WTC11 (cell line): ENCODE measurements at regions not wholly inside any gene's neighbourhood (a gene's known extent, or its start where the extent isn't known, plus 50 kb on each side); places are given as distances from the start of the nearest gene placed in this dataset.

Experiments used
- ATAC-seq: fragments of 200-7000 bp; cut with Tn5 transposase; 2 replicates; pipeline ENCODE4 v1.10.0; 2021; ENCODE audit warnings: mild to moderate bottlenecking, moderate library complexity
- CTCF ChIA-PET: fragments of 300-600 bp; sonication (Branson Sonifier 250); formaldehyde crosslinking; loops from one replicate; lab custom pipeline; 2021; ENCODE audit warnings: antibody characterized with exemption; lab: Charles Lee
- POLR2A ChIA-PET: fragments of 350-600 bp; sonication (Branson Sonifier 250); formaldehyde crosslinking; loops from one replicate; lab custom pipeline; 2021; ENCODE audit warnings: antibody characterized with exemption; lab: Charles Lee
- DNase-seq: peaks from one replicate; pipeline ENCODE4 v3.0.0; 2021; ENCODE audit warnings: low spot score
- H3K27ac Mint-ChIP-seq: 2 replicates; pipeline ENCODE4 v1.8.0; 2021; ENCODE audit warnings: mixed read lengths
- H3K27me3 Mint-ChIP-seq: 2 replicates; pipeline ENCODE4 v1.8.0; 2021; ENCODE audit warnings: low read depth, mild to moderate bottlenecking, moderate library complexity, mixed read lengths
- H3K36me3 Mint-ChIP-seq: 2 replicates; pipeline ENCODE4 v1.8.0; 2021; ENCODE audit warnings: mixed read lengths
- H3K4me1 Mint-ChIP-seq: 2 replicates; pipeline ENCODE4 v1.8.0; 2022; ENCODE audit warnings: mixed read lengths
- H3K4me3 Mint-ChIP-seq: 2 replicates; pipeline ENCODE4 v1.8.0; 2021; ENCODE audit warnings: mild to moderate bottlenecking, moderate library complexity, mixed read lengths
- H3K9me3 Mint-ChIP-seq: 2 replicates; pipeline ENCODE4 v1.8.0; 2021; ENCODE audit warnings: mixed read lengths
- CBFB ChIP-seq: sonication (generic); formaldehyde crosslinking; IDR thresholded peaks from 2 replicates; pipeline ENCODE4 v1.8.1; 2022; ENCODE audit warnings: mild to moderate bottlenecking, low read depth, missing genetic modification reagents
- ESRRA ChIP-seq: sonication (generic); formaldehyde crosslinking; IDR thresholded peaks from 2 replicates; pipeline ENCODE4 v1.8.1; 2022; ENCODE audit warnings: mild to moderate bottlenecking, missing genetic modification reagents, borderline replicate concordance
- ETV6 ChIP-seq: sonication (generic); formaldehyde crosslinking; IDR thresholded peaks from 2 replicates; pipeline ENCODE4 v1.8.1; 2022; ENCODE audit warnings: mild to moderate bottlenecking, missing genetic modification reagents
- FOXK1 ChIP-seq: sonication (generic); formaldehyde crosslinking; IDR thresholded peaks from 2 replicates; pipeline ENCODE4 v1.8.0; 2022; ENCODE audit warnings: mild to moderate bottlenecking, moderate library complexity, missing genetic modification reagents
- GRHL2 ChIP-seq: fragments of 250-450 bp; sonication (Bioruptor Pico); IDR thresholded peaks from 2 replicates; pipeline ENCODE4 v1.8.0; 2022; ENCODE audit warnings: mild to moderate bottlenecking, moderate library complexity; ENCODE audit not compliant: insufficient replicate concordance, severe bottlenecking
- IRF2 ChIP-seq: sonication (generic); formaldehyde crosslinking; IDR thresholded peaks from 2 replicates; pipeline ENCODE4 v1.8.0; 2022; ENCODE audit warnings: low read depth, missing genetic modification reagents, borderline replicate concordance
- JUN ChIP-seq: sonication (generic); formaldehyde crosslinking; IDR thresholded peaks from 2 replicates; pipeline ENCODE4 v1.8.0; 2023; ENCODE audit warnings: mild to moderate bottlenecking, missing genetic modification reagents
- MYBL2 ChIP-seq: sonication (generic); formaldehyde crosslinking; IDR thresholded peaks from 2 replicates; pipeline ENCODE4 v1.8.1; 2023; ENCODE audit warnings: mild to moderate bottlenecking, moderate library complexity, missing genetic modification reagents
- NFATC4 ChIP-seq: fragments of 250-450 bp; sonication (Bioruptor Pico); IDR thresholded peaks from 2 replicates; pipeline ENCODE4 v1.9.0; 2021; ENCODE audit warnings: mild to moderate bottlenecking
- NFYB ChIP-seq: sonication (generic); formaldehyde crosslinking; conservative IDR thresholded peaks from 2 replicates; pipeline ENCODE4 v1.8.0; 2022; ENCODE audit warnings: low read depth, missing genetic modification reagents
- OVOL2 ChIP-seq: fragments of 250-450 bp; sonication (Bioruptor Pico); IDR thresholded peaks from 2 replicates; pipeline ENCODE4 v1.9.0; 2021; ENCODE audit warnings: mild to moderate bottlenecking, borderline replicate concordance
- TEAD4 ChIP-seq: sonication (generic); formaldehyde crosslinking; IDR thresholded peaks from 2 replicates; pipeline ENCODE4 v1.8.0; 2022; ENCODE audit warnings: mild to moderate bottlenecking, missing genetic modification reagents
- TP53 ChIP-seq: sonication (generic); formaldehyde crosslinking; IDR thresholded peaks from 2 replicates; pipeline ENCODE4 v1.8.1; 2023; ENCODE audit warnings: mild to moderate bottlenecking, missing genetic modification reagents
- ZBTB21 ChIP-seq: sonication (generic); formaldehyde crosslinking; IDR thresholded peaks from 2 replicates; pipeline ENCODE4 v1.8.1; 2023; ENCODE audit warnings: mild to moderate bottlenecking, missing genetic modification reagents, borderline replicate concordance
- ZNF121 ChIP-seq: sonication (generic); formaldehyde crosslinking; IDR thresholded peaks from 2 replicates; pipeline ENCODE4 v1.8.0; 2023; ENCODE audit warnings: missing genetic modification reagents
- ZNF317 ChIP-seq: sonication (generic); formaldehyde crosslinking; IDR thresholded peaks from 2 replicates; pipeline ENCODE4 v1.8.1; 2023; ENCODE audit warnings: low read depth, mild to moderate bottlenecking, moderate library complexity, missing genetic modification reagents, borderline replicate concordance
- ZNF423 ChIP-seq: fragments of 250-450 bp; sonication (Bioruptor Pico); IDR thresholded peaks from 2 replicates; pipeline ENCODE4 v2.1.2; 2022; ENCODE audit warnings: mild to moderate bottlenecking, moderate library complexity
- ZNF671 ChIP-seq: fragments of 250-450 bp; sonication (Bioruptor Pico); IDR thresholded peaks from 2 replicates; pipeline ENCODE4 v1.8.0; 2021; ENCODE audit warnings: mild to moderate bottlenecking
- TF ChIP-seq, protein P1 (sequence below): sonication (generic); formaldehyde crosslinking; IDR thresholded peaks from 2 replicates; pipeline ENCODE4 v1.8.1; 2022; ENCODE audit warnings: low read depth, mild to moderate bottlenecking, moderate library complexity, missing genetic modification reagents, borderline replicate concordance
- TF ChIP-seq, protein P2 (sequence below): sonication (generic); formaldehyde crosslinking; IDR thresholded peaks from 2 replicates; pipeline ENCODE4 v1.8.0; 2022; ENCODE audit warnings: mild to moderate bottlenecking, missing genetic modification reagents
- TF ChIP-seq, protein P3 (sequence below): sonication (generic); formaldehyde crosslinking; IDR thresholded peaks from 2 replicates; pipeline ENCODE4 v1.8.0; 2023; ENCODE audit warnings: missing genetic modification reagents, mild to moderate bottlenecking, borderline replicate concordance
- TF ChIP-seq, protein P4 (sequence below): sonication (generic); formaldehyde crosslinking; IDR thresholded peaks from 2 replicates; pipeline ENCODE4 v1.8.1; 2023; ENCODE audit warnings: mild to moderate bottlenecking, missing genetic modification reagents, moderate library complexity
- TF ChIP-seq, protein P5 (sequence below): sonication (generic); formaldehyde crosslinking; IDR thresholded peaks from 2 replicates; pipeline ENCODE4 v1.8.1; 2022; ENCODE audit warnings: missing genetic modification reagents, borderline replicate concordance
- TF ChIP-seq, protein P6 (sequence below): sonication (generic); formaldehyde crosslinking; IDR thresholded peaks from 2 replicates; pipeline ENCODE4 v1.8.0; 2022; ENCODE audit warnings: mild to moderate bottlenecking, missing genetic modification reagents
- TF ChIP-seq, protein P7 (sequence below): fragments of 250-450 bp; sonication (Bioruptor Pico); IDR thresholded peaks from 2 replicates; pipeline ENCODE4 v1.9.0; 2021; ENCODE audit warnings: moderate library complexity, mild to moderate bottlenecking, inconsistent platforms, borderline replicate concordance

DNA sequence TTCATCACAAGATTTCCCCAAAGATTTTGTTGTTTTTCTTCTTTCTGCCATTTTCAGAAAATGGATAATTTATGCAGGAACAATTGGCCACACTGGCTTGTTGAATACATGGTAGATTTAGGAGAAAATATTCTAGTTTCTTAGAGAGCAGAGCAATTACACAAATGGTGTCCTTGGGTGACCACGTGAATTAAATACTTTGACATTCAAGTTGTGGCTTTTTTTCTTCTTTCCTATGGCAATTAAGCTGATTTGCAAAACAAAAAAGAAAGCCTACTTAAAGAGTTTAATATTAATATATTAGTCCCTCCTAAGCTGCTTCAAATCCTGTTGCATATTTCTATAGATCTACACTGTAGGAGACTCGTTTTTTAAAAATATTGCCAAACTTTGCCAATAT is 133.0 kb upstream of the HTR2C start:
- Mint-ChIP-seq H3K9me3 (no peaks in the 10 kb centered on the region), H3K27ac (no peak overlapping the region), H3K4me1 (peaks cover 36% of the 10 kb centered on the region), H3K27me3 (peaks cover 54% of the 10 kb centered on the region), H3K36me3 (no peaks in the 10 kb centered on the region), H3K4me3 (no peak overlapping the region)
- ATAC-seq (no peak), DNase-seq (no peak)
- CTCF ChIA-PET: no interaction called here
- POLR2A ChIA-PET: no interaction called here
- TF ChIP-seq MYBL2 (CRISPR knock-in tag) (no peak), JUN (no peak)

DNA sequence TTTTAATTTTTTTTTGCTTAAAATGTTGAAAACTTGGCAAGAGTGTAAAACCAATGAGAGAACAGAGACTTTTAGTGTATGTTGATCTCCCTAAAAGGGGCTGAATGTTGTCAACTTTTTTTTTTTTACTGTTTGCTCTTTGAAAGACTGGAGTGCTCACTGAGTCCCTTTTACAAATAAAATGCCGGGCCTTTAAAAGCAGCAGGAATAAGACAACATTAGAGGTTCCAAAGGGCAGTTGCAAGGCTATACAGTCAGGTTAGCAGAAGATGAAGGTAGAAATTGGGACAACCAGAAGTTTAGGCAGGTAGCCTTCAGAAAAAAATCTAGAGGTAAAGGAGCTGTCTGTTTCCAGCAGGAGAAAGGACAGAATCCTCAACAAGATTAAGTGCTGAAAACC is 132.5 kb upstream of the HTR2C start:
- H3K4me3 Mint-ChIP-seq: no peak overlapping the region
- no peaks in the 10 kb centered on the region for H3K9me3 Mint-ChIP-seq
- DNase-seq (no peak), ATAC-seq (peak; percentile 52)
- ChIA-PET POLR2A (no interaction called here), CTCF (no interaction called here)
- H3K27me3 Mint-ChIP-seq: peaks cover 54% of the 10 kb centered on the region
- H3K36me3 Mint-ChIP-seq: no peaks in the 10 kb centered on the region
- TF ChIP-seq IRF2 (no peak), ZBTB21 (no peak), MYBL2 (CRISPR knock-in tag) (no peak), ZNF671 (no peak), ZNF317 (CRISPR knock-in tag) (no peak), ESRRA (no peak), OVOL2 (CRISPR knock-in tag) (no peak), FOXK1 (no peak), TP53 (CRISPR knock-in tag) (no peak), ZNF121 (CRISPR knock-in tag) (no peak), ETV6 (CRISPR knock-in tag) (no peak)
- TF ChIP-seq, protein P1, sequence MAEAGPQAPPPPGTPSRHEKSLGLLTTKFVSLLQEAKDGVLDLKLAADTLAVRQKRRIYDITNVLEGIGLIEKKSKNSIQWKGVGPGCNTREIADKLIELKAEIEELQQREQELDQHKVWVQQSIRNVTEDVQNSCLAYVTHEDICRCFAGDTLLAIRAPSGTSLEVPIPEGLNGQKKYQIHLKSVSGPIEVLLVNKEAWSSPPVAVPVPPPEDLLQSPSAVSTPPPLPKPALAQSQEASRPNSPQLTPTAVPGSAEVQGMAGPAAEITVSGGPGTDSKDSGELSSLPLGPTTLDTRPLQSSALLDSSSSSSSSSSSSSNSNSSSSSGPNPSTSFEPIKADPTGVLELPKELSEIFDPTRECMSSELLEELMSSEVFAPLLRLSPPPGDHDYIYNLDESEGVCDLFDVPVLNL (CRISPR knock-in tag): no peak
- TF ChIP-seq, protein P2, sequence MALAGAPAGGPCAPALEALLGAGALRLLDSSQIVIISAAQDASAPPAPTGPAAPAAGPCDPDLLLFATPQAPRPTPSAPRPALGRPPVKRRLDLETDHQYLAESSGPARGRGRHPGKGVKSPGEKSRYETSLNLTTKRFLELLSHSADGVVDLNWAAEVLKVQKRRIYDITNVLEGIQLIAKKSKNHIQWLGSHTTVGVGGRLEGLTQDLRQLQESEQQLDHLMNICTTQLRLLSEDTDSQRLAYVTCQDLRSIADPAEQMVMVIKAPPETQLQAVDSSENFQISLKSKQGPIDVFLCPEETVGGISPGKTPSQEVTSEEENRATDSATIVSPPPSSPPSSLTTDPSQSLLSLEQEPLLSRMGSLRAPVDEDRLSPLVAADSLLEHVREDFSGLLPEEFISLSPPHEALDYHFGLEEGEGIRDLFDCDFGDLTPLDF (CRISPR knock-in tag): no peak
- TF ChIP-seq, protein P3, sequence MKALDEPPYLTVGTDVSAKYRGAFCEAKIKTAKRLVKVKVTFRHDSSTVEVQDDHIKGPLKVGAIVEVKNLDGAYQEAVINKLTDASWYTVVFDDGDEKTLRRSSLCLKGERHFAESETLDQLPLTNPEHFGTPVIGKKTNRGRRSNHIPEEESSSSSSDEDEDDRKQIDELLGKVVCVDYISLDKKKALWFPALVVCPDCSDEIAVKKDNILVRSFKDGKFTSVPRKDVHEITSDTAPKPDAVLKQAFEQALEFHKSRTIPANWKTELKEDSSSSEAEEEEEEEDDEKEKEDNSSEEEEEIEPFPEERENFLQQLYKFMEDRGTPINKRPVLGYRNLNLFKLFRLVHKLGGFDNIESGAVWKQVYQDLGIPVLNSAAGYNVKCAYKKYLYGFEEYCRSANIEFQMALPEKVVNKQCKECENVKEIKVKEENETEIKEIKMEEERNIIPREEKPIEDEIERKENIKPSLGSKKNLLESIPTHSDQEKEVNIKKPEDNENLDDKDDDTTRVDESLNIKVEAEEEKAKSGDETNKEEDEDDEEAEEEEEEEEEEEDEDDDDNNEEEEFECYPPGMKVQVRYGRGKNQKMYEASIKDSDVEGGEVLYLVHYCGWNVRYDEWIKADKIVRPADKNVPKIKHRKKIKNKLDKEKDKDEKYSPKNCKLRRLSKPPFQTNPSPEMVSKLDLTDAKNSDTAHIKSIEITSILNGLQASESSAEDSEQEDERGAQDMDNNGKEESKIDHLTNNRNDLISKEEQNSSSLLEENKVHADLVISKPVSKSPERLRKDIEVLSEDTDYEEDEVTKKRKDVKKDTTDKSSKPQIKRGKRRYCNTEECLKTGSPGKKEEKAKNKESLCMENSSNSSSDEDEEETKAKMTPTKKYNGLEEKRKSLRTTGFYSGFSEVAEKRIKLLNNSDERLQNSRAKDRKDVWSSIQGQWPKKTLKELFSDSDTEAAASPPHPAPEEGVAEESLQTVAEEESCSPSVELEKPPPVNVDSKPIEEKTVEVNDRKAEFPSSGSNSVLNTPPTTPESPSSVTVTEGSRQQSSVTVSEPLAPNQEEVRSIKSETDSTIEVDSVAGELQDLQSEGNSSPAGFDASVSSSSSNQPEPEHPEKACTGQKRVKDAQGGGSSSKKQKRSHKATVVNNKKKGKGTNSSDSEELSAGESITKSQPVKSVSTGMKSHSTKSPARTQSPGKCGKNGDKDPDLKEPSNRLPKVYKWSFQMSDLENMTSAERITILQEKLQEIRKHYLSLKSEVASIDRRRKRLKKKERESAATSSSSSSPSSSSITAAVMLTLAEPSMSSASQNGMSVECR: no peak
- TF ChIP-seq, protein P4, sequence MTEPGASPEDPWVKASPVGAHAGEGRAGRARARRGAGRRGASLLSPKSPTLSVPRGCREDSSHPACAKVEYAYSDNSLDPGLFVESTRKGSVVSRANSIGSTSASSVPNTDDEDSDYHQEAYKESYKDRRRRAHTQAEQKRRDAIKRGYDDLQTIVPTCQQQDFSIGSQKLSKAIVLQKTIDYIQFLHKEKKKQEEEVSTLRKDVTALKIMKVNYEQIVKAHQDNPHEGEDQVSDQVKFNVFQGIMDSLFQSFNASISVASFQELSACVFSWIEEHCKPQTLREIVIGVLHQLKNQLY (CRISPR knock-in tag): no peak
- H3K4me1 Mint-ChIP-seq: peaks cover 36% of the 10 kb centered on the region
- H3K27ac Mint-ChIP-seq: no peak overlapping the region

DNA sequence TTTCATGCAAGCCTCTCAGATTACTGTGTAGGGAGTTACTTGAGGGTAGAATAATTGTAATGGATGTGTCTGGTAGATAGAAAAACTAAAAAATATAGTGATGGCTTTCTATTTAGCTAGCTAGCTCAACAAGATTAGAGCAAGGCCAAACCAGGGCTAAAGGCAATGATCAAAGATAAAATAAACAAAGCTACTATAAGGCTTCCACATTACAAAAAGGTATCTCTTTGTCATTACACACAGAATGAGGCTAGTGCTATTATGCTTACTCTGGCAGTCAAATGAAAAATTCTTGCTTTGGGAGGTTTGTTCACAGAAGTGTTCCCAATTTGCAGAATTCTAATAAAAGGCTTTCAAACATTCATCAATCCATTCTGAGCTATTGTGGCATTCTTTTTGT is 121.6 kb upstream of the HTR2C start:
- no peak for ATAC-seq
- POLR2A ChIA-PET: no interaction called here
- TF ChIP-seq ZBTB21 (no peak), NFYB (CRISPR knock-in tag) (no peak), NFATC4 (CRISPR knock-in tag) (no peak), TEAD4 (CRISPR knock-in tag) (no peak), GRHL2 (CRISPR knock-in tag) (no peak), ZNF423 (CRISPR knock-in tag) (no peak), CBFB (no peak)
- TF ChIP-seq, protein P5, sequence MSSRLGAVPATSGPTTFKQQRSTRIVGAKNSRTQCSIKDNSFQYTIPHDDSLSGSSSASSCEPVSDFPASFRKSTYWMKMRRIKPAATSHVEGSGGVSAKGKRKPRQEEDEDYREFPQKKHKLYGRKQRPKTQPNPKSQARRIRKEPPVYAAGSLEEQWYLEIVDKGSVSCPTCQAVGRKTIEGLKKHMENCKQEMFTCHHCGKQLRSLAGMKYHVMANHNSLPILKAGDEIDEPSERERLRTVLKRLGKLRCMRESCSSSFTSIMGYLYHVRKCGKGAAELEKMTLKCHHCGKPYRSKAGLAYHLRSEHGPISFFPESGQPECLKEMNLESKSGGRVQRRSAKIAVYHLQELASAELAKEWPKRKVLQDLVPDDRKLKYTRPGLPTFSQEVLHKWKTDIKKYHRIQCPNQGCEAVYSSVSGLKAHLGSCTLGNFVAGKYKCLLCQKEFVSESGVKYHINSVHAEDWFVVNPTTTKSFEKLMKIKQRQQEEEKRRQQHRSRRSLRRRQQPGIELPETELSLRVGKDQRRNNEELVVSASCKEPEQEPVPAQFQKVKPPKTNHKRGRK (CRISPR knock-in tag): no peak
- TF ChIP-seq, protein P6, sequence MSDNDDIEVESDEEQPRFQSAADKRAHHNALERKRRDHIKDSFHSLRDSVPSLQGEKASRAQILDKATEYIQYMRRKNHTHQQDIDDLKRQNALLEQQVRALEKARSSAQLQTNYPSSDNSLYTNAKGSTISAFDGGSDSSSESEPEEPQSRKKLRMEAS: no peak
- TF ChIP-seq, protein P7, sequence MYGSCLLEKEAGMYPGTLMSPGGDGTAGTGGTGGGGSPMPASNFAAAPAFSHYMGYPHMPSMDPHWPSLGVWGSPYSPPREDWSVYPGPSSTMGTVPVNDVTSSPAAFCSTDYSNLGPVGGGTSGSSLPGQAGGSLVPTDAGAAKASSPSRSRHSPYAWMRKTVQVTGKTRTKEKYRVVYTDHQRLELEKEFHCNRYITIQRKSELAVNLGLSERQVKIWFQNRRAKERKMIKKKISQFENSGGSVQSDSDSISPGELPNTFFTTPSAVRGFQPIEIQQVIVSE: no peak

More for the DNA sequence above, 121.6 kb upstream of the HTR2C start:
- no peak for DNase-seq
- no peak overlapping the region for H3K4me3 Mint-ChIP-seq
- no peaks in the 10 kb centered on the region for H3K9me3 Mint-ChIP-seq
- H3K4me1 Mint-ChIP-seq: peaks cover 51% of the 10 kb centered on the region
- peaks cover 8% of the 10 kb centered on the region for H3K36me3 Mint-ChIP-seq
- CTCF ChIA-PET: interaction anchor here (1.0 kb wide), 1 partner anchor 120 kb away, joined by 3 read pairs; no protein-coding TSS in a partner anchor
- H3K27me3 Mint-ChIP-seq: peaks cover 3% of the 10 kb centered on the region
- no peak overlapping the region for H3K27ac Mint-ChIP-seq
